ENCODE measurements at regions not wholly inside any gene's neighbourhood (a gene's known extent, or its start where the extent isn't known, plus 50 kb on each side); places are given as distances from the start of the nearest gene placed in this dataset.

- H3K4me1 ChIP-seq: no peaks in the 10 kb centered on the region
- no peak overlapping the region for H3K4me3 ChIP-seq
- ATAC-seq: no peak
Measured at GRCh38 chr6:33857093-33857931, 53.5 kb upstream of the MLN start.

GRCh38 chr6:33856655-33857054 lies 52.9 kb upstream of the MLN start:
- no peak for TF ChIP-seq POLR2A (IDR thresholded peaks at IDR 0.05)
- TF ChIP-seq CTCF (IDR thresholded peaks at IDR 0.05 in 4 of 5, conservative IDR thresholded peaks at IDR 0.05 in 1 of 5): no peak
- in situ Hi-C loops (cut with MboI; ENCODE audit: low sequenced_read_pairs in 4 of 4): no loop called here
- no peaks in the 10 kb centered on the region for H3K36me3 ChIP-seq
- H3K27ac ChIP-seq: no peak overlapping the region
- intact Hi-C loops (cut with DNase I; ENCODE audit: low total_unique reads): no loop called here
- no peak overlapping the region for H3K4me3 ChIP-seq
- no peaks in the 10 kb centered on the region for H3K4me1 ChIP-seq
- no peaks in the 10 kb centered on the region for H3K27me3 ChIP-seq
- ATAC-seq (no peak), DNase-seq (no peak)
- H3K9me3 ChIP-seq: no peaks in the 10 kb centered on the region

More at GRCh38 chr6:33857093-33857931, 53.5 kb upstream of the MLN start:
- no peaks in the 10 kb centered on the region for H3K9me3 ChIP-seq
- no peaks in the 10 kb centered on the region for H3K27me3 ChIP-seq
- intact Hi-C loops (cut with DNase I; ENCODE audit: low total_unique reads): no loop called here
- in situ Hi-C loops (cut with MboI; ENCODE audit: low sequenced_read_pairs in 4 of 4): no loop called here
- H3K27ac ChIP-seq: no peak overlapping the region
- TF ChIP-seq POLR2A (IDR thresholded peaks at IDR 0.05) (no peak), CTCF (IDR thresholded peaks at IDR 0.05 in 4 of 5, conservative IDR thresholded peaks at IDR 0.05 in 1 of 5) (no peak)
- H3K36me3 ChIP-seq: no peaks in the 10 kb centered on the region
- DNase-seq: no peak

DNA sequence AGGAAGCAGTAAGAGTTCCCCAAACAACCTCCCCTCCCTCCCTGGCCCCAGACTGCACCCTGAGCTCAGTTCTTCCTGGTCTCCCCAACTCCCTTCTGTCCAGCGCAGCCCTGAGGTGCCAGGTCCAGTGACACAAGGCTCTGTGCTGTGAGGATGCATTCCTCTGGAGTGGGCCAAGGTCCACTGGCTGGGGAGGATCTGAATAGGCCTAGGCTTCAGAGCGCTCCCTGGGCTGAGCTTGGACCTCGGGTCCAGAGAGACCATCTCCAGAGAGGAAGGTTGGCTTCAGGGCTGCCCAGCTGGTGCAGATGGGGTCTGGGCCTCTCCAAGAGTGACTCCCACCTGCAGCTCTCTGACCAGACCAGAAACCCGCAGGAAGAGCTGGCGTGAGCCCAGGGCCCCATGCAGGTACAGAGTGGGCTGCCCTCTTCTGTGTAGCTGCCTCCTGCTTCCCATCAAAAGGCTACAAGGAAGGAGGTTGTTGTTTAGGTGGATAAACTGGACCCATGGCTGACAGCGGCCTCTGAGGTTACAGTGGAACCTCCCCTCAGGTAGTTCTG lies 52.3 kb upstream of the MLN start:
- Histone ChIP-seq H3K9me3 (no peaks in the 10 kb centered on the region), H3K27ac (no peak overlapping the region), H3K4me1 (no peaks in the 10 kb centered on the region), H3K4me3 (no peak overlapping the region), H3K27me3 (no peaks in the 10 kb centered on the region), H3K36me3 (no peaks in the 10 kb centered on the region)
- ATAC-seq: no peak
- in situ Hi-C loops (cut with MboI; ENCODE audit: low sequenced_read_pairs in 4 of 4) (no loop called here), intact Hi-C loops (cut with DNase I; ENCODE audit: low total_unique reads) (no loop called here)
- no peak for TF ChIP-seq CTCF (IDR thresholded peaks at IDR 0.05 in 4 of 5, conservative IDR thresholded peaks at IDR 0.05 in 1 of 5)
- TF ChIP-seq POLR2A (IDR thresholded peaks at IDR 0.05): no peak
- no peak for DNase-seq

- in situ Hi-C loops (cut with MboI; ENCODE audit: low sequenced_read_pairs in 4 of 4): no loop called here
- H3K27ac ChIP-seq: no peak overlapping the region
- no peak overlapping the region for H3K4me3 ChIP-seq
- H3K36me3 ChIP-seq: no peaks in the 10 kb centered on the region
- TF ChIP-seq POLR2A (IDR thresholded peaks at IDR 0.05): no peak
- no peak for TF ChIP-seq CTCF (IDR thresholded peaks at IDR 0.05 in 4 of 5, conservative IDR thresholded peaks at IDR 0.05 in 1 of 5)
- H3K27me3 ChIP-seq: no peaks in the 10 kb centered on the region
- no peaks in the 10 kb centered on the region for H3K4me1 ChIP-seq
- ATAC-seq: peak; percentile 37 to 78
- H3K9me3 ChIP-seq: no peaks in the 10 kb centered on the region
- DNase-seq: peak in 1 of 2 donors; percentile 57
- intact Hi-C loops (cut with DNase I; ENCODE audit: low total_unique reads): no loop called here
Measured at GRCh38 chr6:33854572-33855030, 50.8 kb upstream of the MLN start.
